Bone marrow (tissue), 2 donors: ENCODE measurements at regions not wholly inside any gene's neighbourhood (a gene's known extent, or its start where the extent isn't known, plus 50 kb on each side); places are given as distances from the start of the nearest gene placed in this dataset.
"Not testable (repeated sequence)": the region's sequence is repeated elsewhere in the genome, so short reads cannot be mapped to it uniquely, and the experiment has no call there.

Experiments used
- DNase-seq, 2 donors: peaks; one replicate each; lab custom pipeline; 2025; lab: John Stamatoyannopoulos, UW

DNA sequence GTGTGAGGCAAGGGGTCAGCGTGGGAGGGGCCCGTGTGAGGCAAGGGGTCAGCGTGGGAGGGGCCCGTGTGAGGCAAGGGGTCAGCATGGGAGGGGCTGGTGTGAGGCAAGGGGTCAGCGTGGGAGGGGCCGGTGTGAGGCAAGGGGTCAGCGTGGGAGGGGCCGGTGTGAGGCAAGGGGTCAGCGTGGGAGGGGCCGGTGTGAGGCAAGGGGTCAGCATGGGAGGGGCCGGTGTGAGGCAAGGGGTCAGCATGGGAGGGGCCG is 119.2 kb downstream of the SEPTIN14 start:
- DNase-seq, result not testable (repeated sequence)

DNA sequence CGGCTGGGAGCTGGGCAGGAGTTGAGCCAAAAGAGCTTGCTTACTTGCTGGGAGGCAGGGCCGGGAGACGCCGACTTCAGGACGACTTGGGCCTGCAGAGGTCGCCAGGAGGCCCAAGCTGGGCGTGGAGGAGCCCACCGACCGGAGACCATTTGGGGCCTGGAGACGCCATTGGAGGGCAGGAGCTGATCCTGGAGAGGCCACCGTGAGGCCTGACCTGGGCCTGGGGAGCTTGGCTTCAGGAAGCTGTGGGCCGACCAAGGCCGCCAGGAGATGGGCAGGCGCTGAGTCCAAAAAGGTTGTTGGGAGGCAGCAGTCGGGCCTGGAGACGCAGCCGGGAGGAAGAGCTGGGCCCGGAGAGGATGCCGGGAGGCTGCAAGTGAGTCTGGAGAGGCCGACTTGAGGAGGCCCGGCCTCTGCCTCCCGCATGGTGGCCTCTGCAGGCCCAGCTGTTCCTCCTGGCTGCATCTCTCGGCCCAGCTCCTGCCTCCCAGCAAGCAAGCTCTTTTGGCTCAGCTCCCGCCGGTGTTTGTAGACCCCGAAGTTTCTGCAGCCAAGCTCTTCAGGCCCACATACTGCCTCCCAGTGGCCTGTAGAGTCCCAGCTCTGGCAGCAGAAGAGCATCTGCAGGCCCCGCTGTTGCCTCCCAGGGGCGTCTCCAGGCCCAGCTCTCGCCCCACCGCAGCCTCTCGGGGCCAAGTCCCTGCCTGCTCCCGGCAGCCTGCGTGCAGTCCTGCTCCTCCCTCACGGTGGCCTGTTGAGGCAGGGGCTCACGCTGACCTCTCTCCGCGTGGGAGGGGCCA is 119.7 kb downstream of the SEPTIN14 start:
- DNase-seq, result not testable (repeated sequence)

DNA sequence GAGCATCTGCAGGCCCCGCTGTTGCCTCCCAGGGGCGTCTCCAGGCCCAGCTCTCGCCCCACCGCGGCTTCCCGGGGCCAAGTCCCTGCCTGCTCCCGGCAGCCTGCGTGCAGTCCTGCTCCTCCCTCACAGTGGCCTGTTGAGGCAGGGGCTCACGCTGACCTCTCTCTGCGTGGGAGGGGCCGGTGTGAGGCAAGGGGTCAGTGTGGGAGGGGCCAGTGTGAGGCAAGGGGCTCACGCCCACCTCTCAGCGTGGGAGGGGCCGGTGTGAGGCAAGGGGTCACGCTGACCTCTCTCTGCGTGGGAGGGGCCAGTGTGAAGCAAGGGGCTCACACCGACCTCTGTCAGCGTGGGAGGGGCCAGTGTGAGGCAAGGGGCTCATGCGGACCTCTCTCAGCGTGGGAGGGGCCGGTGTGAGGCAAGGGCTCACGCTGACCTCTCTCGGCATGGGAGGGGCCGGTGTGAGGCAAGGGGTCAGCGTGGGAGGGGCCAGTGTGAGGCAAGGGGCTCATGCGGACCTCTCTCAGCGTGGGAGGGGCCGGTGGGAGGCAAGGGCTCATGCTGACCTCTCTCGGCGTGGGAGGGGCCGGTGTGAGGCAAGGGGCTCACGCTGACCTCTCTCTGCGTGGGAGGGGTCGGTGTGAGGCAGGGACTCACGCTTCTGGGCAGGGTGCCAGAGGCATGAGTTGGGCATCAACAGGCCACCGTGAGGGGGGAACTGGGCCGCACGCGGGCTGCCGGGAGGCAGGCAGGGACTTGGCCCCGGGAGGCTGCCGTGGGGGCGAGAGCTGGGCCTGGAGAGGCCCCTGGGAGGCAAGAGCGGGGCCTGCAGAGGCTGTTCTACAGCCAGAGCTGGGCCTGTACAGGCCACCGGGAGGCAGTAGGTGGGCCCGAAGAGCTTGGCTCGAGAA is 120.6 kb downstream of the SEPTIN14 start:
- DNase-seq, result not testable (repeated sequence)

DNA sequence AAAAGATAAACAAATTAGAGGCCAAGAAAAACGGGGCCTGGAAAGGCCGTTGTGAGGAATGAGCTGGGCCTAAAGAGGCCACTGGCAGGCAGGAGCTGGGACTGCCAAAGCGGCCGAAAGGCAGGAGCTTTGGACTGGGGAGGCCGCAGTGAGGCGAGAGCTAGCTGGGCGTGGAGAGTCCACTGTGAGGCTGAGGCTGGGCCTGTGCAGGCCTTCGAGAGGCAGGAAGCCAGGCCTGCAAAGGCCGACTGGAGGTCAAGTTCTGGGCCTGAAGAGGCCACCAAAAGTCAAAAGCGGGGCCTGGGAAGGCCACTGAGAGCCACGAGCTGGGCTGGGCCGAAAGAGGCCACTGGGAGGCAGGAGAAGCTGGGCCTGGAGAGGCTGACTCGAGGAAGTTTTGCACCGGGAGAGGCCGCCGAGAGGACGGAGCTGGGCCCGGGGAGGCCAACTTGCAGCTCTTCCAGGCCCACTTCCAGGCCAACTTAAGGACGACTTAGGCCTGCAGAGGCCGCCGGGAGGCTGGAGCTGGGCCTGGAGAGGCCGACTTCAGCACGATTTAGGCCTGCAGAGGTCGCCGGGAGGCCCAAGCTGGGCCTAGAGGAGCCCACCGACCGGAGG is 121.8 kb downstream of the SEPTIN14 start:
- not testable (repeated sequence) for DNase-seq

DNA sequence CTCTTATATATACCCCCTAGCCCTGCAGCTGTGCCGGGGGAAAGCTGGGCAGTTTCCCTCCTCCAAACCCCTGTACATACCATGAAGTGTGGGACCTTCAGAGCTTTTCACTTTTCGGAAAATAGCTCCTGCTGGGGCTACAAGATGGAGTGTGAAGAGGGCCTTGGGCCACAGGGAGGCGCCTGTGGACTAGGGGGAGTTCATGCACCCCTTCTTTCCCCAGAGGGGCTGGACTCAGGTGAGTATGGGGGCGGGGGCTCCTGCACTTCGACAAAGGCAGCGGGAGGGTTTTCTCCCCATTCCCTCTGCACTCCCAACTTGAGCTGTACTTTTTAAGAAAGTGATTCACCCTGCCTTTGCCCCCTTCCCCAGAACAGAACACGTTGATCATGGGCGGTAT is 122.5 kb downstream of the SEPTIN14 start:
- DNase-seq, result not testable (repeated sequence)

DNA sequence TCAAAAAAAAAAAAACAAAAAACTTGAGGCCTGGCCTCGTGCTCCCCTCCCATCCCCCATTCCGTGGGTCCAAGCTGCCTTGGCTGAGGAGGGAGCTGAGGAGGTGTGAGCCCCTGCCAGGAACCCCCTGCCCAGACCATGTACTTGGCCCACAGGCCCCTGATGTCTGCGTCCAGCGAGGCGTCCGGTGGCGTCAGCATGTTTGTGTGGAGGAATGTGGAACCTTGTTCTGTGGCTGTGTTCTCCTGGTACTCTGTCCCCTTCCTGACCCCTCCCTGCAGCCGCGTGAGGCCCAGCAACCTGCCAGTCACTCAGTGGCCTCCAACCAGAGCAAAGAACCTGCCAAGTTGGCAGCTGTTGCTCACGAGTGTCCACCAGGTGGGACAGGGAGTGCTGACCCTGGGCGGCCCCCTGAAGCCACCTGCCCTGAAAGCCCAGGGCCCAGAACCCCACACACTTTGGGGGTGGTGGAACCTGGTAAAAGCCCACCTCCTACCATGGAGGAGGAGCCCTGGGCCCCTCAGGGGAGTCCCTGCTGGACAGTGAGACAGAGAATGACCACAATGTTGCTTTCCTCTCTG is 125.8 kb downstream of the SEPTIN14 start:
- not testable (repeated sequence) for DNase-seq

DNA sequence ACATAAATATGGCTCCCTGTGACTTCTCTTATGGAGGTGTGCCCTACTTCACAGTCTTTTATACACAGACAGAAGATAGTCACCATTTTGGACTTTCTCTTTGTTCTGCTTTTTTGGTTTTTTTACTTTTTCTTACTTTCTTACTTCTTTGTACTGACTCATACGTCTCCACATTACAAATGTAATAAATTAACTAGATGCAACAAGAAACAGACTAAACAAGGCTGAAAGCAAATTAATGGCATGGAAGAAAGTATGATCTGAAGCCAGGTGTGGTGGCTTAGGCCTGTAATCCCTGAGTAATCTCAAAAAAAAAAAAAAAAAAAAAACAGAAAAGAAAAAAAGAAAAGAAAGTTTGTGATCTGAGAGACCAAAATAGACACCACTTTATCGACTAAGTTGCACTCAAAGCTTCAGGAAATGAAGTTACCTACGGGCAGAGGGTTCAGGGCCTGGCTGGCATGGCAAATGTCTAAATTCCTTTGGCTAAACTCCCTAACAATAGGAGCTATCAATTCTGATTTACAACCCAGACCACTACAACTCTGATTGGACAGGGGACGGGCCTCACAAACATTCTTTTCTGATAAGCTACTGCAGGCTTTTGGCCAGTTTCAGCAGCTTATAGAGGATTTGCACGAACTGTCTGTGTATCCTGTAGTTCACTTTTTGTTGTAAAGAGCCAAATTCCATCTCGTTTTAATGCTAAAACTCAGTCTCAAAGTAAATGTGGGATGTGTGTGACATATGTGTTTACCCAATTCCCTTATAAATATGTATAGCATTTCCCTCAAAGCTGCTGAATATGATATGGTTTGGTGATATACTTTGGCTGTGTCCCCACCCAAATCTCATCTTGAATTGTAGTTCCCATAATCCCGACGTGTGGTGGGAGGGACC is 129.1 kb downstream of the SEPTIN14 start:
- DNase-seq, result no peak

DNA sequence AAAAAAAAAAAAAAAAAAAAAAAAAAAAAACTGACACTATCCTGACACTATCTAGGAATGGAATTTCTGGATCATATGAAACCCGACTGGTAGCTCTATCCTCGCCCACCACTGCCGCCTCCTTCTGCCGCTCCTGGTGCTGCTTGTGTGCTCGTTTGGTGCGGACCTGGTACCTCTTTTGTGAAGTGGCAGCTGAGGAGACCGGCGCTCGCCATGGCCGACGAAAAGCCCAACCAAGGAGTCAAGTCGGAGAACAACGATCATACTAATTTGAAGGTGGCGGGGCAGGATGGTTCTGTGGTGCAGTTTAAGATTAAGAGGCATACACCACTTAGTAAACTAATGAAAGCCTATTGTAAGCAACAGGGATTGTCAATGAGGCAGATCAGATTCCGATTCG is 130.6 kb downstream of the SEPTIN14 start:
- DNase-seq, result no peak

DNA sequence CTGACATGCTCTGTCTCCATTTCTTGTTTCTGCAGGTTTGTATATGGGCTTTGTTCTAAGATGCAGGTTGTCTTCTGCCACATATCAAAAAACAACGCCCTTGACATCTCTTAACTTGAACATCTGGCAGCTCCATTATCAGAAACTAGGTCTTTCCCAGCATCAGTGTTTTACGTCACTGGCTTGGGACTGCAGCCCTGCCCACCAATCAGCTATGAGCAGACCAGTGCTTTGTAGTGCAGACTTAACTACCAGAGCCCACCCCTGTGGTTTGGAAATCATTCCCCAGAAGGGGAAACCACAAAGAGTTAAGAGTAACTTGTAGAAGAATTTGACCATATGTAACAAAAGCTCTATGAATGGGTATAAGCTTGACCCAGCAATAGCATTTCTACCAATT is 132.4 kb downstream of the SEPTIN14 start:
- DNase-seq, result no peak

DNA sequence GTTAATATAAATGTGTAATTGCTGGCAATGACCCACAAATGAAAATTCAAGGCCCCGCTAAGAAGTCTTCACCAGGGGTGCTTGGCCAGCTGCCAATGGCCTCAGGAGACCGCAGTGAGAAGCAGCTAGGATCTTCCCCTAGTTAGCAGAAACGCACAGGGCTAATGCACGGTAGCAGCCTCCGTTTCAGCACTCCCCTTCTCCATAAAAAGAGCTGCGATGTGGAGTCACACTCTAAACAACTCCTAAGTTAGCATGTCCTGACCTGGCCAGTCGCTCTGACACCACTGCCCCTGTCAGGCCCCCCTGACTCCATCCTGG is 139.0 kb downstream of the SEPTIN14 start:
- DNase-seq, result no peak

DNA sequence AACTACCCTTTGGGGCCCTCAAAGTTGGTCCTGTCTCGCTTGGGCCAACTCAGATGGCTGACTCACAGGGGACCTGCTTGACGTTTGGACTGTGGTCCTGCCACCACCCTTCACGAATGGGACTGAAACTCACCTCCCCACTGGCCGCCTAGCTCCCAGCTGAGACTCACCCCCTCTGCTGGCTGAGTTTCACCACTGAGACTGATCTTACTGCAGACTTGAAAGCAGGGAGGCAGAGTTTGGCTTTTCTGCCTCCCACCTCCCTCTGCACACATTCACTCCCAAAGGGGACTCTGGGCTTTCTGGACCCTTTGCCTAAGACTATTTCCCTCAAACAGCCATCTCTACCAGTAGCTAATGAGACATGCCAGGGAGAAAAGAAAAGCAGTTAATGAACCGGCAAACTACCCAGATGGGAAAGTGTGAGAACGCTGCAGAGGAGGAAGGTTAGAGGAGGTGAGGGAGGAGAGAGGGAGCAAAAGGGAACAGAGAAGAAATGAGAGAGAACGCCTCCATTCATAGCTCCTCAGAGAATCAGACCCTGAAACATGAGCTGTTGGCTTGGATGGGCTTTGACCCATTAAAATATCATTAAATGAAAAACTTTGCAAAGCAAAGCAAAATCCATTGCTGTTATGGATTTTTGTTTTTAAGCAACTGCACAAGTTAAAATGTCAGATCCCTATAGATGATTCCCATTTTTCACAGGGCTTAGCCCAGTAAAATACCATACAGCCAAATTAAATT is 139.5 kb downstream of the SEPTIN14 start:
- DNase-seq, result not testable (repeated sequence)

DNA sequence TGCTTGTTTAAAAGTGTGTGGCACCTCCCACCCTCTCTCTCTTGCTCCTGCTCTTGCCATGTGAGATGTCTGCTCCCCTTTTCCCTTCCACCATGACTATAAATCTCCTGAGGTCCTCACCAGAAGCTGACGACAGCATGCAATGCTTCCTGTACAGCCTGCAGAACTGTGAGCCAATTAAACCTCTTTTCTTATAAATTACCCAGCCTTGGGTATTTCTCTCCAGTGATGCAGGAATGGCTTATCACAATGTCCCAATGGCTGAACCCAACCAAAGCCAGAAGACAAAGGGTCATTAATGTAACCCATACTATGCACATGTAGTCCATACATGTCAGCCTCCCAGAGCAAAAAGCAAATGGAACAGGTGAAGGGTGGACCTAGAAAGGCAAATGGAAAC is 141.5 kb downstream of the SEPTIN14 start:
- not testable (repeated sequence) for DNase-seq

DNA sequence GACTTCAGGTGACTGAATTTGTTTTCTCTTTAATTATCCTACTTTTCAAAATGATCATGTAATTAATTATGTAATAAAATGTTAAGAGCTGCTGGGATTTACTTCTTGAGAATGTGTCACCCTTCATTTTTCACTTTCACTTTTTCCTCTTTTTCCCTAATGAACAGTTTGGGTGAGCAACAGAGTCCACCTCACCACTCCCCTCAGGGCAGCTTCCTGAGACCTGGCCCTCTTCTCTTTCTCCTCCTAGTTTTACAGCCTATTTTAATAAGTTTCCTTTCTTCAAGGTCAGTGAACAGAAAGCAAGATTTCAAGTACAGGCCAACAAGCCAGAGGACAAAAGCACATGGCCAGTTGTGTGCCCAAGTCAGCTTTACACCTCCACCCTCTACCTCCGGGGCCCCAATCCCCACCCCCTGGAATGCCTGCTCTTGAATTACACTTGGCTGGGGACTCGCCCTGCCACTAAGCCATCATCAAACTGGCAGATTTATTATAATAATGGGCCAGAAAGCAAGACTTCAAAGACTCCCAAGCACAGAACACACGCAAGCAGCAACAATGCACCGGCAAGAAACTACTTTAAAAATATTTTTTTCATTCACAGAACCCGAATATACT is 143.1 kb upstream of the VOPP1 start:
- not testable (repeated sequence) for DNase-seq

DNA sequence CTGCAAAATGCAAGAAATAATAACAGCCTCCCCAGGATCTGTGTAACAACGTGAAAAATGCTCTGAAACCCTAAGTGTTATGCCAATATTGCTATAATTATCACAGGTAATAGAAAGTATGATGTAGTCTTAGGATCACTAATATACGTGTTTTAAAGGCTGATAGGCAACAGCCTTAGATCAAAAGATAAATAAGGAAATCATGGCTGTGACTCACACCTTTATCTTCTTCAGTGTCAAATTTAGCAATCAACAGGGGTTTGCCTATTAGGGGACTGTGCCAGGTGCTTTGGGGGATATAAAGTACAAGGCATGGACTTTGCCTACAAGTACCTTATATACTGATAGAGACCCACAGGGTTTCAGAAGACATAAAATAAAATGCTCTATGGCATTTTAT is 142.1 kb upstream of the VOPP1 start:
- DNase-seq, result not testable (repeated sequence)

DNA sequence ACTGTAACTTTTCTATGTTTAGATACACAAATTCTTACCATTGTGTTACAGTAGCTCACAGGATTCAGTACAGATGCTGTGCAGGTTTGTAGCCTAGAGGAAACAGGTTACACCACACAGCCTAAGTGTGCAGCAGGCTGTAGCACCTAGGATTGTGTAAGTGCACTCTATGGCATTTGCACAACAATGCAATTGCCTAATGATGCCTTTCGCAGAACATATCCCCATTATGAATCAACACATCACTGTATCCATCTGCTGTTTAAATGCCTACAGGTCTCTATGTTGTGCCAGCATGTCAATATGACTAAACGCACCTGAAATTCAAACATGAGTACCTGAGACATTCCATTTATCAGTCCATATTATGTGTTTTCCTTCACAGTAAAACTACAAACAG is 138.0 kb upstream of the VOPP1 start:
- not testable (repeated sequence) for DNase-seq

DNA sequence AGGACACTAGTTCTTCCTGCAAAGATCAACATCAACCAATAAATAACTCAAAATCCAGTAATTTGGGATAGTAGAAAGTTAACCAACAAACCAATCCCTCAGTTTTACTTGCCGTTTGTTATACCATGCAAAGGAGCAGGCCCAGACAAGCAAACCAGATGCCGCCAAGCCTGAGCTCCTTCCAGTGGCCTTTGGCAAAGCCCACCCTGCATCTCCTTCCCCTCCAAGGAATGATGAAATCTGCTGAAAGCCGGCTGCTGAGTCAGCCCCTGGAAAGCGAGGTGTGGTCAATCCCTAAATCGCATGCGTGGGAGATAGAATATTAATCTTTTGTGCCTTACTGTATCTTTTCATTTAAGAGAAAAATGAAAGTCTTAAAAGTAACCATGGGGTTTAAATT is 135.7 kb upstream of the VOPP1 start:
- not testable (repeated sequence) for DNase-seq

DNA sequence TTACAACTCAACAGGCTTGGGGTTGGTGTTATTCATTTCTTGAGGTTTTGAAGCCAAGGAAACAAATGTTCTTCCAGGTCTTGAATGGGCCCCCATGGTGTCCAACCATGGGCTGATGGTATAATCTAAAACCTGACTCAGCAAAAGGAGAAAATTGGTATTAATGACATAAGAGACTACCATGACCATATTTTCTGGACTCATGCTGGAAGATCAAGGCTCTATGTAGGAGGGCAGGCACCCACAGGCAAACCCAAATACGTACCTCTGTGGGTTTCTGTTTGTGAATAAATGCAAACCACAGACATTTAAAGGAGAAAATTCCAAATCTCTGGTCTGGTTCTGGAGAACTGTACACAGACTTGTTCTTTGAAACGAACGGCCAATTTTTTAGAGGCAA is 135.1 kb upstream of the VOPP1 start:
- DNase-seq, result not testable (repeated sequence)

DNA sequence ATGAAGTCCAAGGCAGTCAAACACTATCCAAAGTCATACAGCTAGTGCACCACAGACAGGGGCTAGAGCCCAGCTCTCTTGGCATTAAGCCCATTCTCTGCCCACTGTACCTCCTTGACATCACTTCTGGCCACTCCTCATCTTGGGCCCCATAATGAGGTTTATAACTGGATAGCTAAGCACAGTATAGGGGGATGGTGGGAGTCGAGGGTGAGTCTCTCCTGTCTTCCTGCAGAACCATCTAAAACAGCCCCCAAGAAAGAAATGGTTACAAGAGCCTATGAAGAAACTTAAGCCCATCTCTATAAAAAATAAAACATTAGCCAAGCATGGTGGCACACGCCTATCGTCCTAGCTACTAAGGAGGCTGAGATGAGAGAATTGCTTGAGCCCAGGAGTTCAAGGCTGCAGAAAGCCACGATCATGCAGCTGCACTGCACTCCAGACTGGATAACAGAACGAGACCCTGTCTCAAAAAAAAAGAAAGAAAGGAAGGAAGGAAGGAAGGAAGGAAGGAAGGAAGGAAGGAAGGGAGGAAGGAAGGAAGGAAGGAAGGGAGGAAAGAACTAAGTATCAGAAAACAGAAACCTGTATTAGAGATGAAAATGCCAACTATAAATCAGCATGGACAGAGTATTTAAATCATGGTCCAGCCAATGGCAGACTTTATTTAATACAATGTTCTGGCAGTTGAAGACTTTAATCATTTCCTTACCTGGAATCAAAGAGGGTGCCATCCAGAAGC is 134.3 kb upstream of the VOPP1 start:
- DNase-seq, result not testable (repeated sequence)

DNA sequence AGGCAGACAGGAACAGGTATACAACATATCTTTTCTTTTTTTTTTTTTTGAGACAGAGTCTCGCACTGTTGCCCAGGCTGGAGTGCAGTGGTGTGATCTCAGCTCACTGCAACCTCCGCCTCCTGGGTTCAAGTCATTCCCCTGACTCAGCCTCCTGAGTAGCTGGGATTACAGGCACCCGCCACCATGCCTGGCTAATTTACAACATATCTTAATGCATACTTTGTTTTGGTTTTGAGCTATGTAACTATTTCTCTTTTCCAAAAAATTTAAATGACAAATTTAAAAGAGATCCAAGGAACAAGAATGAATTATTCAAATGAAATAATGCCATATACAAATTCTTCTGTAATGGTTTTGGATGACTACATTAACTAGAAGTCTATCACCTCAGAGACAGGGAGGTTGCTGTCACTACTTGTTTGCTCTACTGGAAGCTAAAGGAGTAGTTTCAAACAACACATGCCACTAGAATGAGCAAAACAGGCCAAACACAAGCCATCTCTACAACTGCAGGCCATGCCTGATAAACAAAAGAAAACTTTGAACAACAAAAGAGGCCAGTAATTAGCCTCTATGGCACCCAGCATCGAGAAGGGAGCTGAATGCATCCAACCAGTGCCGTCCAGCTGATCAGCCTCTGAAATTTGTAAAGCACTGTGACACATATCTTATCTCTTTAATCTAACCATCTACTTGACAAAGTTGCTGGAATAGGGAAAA is 133.6 kb upstream of the VOPP1 start:
- DNase-seq, result not testable (repeated sequence)
